Bronchial epithelial cell (primary cell): ENCODE measurements at regions not wholly inside any gene's neighbourhood (a gene's known extent, or its start where the extent isn't known, plus 50 kb on each side); places are given as distances from the start of the nearest gene placed in this dataset.

Experiments
- DNase-seq: peaks from one replicate; pipeline ENCODE4 v3.0.0-alpha.2; 2010; ENCODE audit warnings: low read depth
- FAIRE-seq: peaks from 2 replicates; lab custom pipeline; 2011; peaks lifted over from hg19 to GRCh38; lab: Jason Lieb, UNC
- H3K27me3 ChIP-seq: 2 replicates; pipeline ENCODE4 v1.5.1; 2011; ENCODE audit warnings: low read length; ENCODE audit not compliant: control insufficient read depth, insufficient read depth
- H3K36me3 ChIP-seq: 2 replicates; pipeline ENCODE4 v1.5.1; 2011; ENCODE audit warnings: low read length; ENCODE audit not compliant: control insufficient read depth, insufficient read depth
- H3K4me3 ChIP-seq: 2 replicates; pipeline ENCODE4 v1.5.1; 2011; ENCODE audit warnings: mild to moderate bottlenecking, low read depth, low read length, control low read depth
- TF ChIP-seq, protein P1 (sequence below): IDR thresholded peaks from 2 replicates; pipeline ENCODE4 v1.5.1; 2011; ENCODE audit warnings: mild to moderate bottlenecking, moderate library complexity, low read length, control low read depth, inconsistent platforms; ENCODE audit not compliant: insufficient read depth, severe bottlenecking

DNA sequence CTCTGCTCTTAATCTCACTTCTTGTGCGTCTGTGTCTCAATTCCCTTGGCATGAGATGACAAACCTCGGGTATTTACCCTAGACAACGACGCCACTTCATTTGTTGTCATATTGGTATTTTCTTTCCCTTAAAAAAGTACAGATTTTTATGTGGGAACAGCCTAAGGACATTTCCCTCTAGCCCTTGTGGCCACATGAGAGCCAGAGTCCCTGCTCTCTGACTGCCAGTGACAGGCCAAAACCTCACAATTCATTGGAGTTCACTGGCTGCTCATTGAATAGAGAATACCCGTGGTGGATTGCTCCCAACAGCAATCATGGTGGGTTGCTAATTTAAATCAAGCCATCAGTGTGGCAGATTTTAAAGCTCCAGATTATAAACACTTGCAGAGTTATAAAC, 191.3 kb upstream of the FAM3C start:
- FAIRE-seq (no peak), DNase-seq (no peak)
- Histone ChIP-seq H3K4me3 (no peak overlapping the region), H3K36me3 (no peaks in the 10 kb centered on the region), H3K27me3 (no peaks in the 10 kb centered on the region)
- TF ChIP-seq, protein P1, sequence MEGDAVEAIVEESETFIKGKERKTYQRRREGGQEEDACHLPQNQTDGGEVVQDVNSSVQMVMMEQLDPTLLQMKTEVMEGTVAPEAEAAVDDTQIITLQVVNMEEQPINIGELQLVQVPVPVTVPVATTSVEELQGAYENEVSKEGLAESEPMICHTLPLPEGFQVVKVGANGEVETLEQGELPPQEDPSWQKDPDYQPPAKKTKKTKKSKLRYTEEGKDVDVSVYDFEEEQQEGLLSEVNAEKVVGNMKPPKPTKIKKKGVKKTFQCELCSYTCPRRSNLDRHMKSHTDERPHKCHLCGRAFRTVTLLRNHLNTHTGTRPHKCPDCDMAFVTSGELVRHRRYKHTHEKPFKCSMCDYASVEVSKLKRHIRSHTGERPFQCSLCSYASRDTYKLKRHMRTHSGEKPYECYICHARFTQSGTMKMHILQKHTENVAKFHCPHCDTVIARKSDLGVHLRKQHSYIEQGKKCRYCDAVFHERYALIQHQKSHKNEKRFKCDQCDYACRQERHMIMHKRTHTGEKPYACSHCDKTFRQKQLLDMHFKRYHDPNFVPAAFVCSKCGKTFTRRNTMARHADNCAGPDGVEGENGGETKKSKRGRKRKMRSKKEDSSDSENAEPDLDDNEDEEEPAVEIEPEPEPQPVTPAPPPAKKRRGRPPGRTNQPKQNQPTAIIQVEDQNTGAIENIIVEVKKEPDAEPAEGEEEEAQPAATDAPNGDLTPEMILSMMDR, result no peak

DNA sequence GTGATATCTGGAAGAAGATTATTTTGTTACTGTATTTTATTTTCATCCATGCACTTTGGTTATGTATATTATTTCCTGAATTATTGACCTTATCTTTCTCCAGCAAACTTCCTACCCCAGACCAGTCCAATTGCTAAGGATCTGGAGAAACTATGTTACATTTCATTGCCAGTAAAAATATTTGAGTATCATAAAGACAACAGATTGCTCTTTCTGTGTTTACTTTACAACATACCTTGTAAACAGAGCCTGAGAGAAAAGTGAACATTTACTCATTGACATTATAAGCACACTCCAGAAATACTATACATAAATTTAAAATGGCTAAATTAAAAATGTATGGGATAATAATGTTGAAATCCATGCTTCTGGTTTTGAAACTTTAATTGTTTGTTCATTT, 186.2 kb upstream of the FAM3C start:
- DNase-seq (no peak), FAIRE-seq (no peak)
- no peak overlapping the region for H3K4me3 ChIP-seq
- H3K27me3 ChIP-seq, result no peaks in the 10 kb centered on the region
- H3K36me3 ChIP-seq, result no peaks in the 10 kb centered on the region
- TF ChIP-seq, protein P1, result no peak

DNA sequence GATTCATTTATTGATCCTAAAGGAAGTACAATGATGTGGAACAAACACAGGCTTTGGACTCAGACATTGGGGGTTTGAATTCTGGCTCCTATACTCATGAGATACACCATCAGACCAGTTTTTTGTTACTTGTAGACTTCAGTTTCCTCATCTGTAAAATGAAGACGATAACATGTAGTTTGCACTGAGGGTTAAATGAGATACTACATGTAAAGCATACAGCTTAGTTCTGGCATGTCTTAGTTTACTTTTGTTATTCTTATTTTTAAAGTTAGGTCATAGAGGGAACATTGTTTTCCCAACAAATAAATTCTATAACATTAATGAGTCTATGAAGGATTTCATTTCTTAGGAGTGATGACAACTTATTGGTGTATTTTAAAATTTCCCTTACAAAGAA, 183.5 kb upstream of the FAM3C start:
- Histone ChIP-seq H3K36me3 (no peaks in the 10 kb centered on the region), H3K27me3 (no peaks in the 10 kb centered on the region), H3K4me3 (no peak overlapping the region)
- DNase-seq, result no peak
- TF ChIP-seq, protein P1, result no peak
- no peak for FAIRE-seq

DNA sequence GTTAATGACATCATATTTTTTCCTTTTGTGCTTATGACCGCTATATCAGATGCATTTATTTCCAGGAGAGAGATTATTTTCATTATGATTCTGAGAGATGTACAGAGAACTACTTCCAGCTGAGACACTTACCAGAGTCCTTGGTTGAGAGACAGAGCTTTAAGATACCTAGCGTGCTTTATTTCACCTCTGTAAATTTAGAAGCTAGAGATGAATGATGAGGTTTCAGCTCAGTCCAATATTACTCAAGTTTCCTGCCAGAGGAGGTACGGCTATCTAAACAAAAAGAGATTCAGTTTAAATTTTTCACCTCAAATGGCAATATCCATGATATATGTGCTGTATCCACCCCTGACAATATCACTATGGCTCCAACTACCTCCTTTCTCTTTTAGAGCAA, 182.6 kb upstream of the FAM3C start:
- no peaks in the 10 kb centered on the region for H3K36me3 ChIP-seq
- H3K27me3 ChIP-seq, result no peaks in the 10 kb centered on the region
- H3K4me3 ChIP-seq, result no peak overlapping the region
- no peak for DNase-seq
- FAIRE-seq, result no peak
- TF ChIP-seq, protein P1, result no peak

DNA sequence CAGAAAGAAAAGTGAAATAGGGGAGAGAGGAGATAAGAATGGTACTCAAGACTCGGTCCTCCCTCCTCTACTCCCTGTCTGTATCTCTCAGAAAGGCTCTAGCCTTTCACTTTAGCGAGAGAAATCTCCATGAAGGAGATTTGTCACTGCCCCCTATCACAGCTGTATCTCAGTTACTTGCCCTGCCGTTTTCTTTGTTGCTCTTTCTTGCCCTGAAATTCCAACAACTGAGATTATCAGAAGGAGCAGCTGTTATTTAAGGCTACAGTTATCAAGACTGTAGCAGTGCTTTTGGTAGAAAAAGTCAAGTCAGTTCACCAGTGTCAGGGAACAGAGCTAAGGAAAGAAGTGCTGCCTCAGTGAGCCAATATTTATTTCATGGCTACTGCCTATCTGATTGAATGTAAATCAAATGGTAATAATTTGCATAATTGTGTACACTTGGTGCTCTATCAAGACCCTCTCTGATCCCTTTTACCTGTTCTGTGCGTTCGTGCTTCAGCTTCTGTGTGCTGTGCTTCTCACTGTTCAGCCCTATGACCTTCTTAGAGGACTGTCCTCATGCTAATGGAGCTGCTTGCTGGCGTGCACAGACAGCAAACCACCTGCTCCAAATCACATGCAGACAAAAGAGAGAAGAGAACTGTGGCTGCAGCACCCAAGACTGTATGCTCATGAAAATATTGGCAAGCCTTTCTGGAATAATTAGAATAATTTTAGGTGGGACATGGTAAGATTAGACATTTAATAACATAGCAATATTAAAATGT, 180.2 kb upstream of the FAM3C start:
- no peaks in the 10 kb centered on the region for H3K27me3 ChIP-seq
- TF ChIP-seq, protein P1, result no peak
- no peak for FAIRE-seq

More for the DNA sequence above, 180.2 kb upstream of the FAM3C start:
- no peak overlapping the region for H3K4me3 ChIP-seq
- no peak for DNase-seq
- H3K36me3 ChIP-seq, result no peaks in the 10 kb centered on the region
